ENCODE measurements at regions not wholly inside any gene's neighbourhood (a gene's known extent, or its start where the extent isn't known, plus 50 kb on each side); places are given as distances from the start of the nearest gene placed in this dataset.

DNA sequence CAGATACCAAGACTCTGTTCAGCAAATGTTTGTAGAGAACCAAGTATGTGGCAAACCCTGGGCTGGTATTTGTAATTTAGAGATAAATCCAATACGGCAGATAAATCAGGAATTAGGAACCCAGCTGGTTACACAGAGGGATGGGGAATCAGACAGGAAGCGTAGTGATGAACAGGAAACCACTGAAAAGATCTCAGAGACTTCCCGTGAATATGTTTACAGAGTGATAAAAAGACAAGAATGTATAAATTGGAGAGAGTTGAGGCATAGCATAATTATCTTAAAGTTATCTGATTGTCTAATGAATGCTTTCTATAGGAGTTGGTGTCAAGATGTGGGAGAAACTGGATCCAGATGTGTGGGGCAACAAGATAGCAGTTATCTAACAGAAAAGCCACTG is 246.6 kb upstream of the SMARCA2 start:
- no peak for TF ChIP-seq YY1 (IDR thresholded peaks at IDR 0.05; ENCODE audit: insufficient read depth, insufficient read length)
- no peak for TF ChIP-seq ZNF274 (IDR thresholded peaks at IDR 0.05; ENCODE audit: low read depth, low read length)
- TF ChIP-seq SUZ12 (IDR thresholded peaks at IDR 0.05; ENCODE audit: extremely low read depth, insufficient read depth, insufficient read length) = no peak
- H3K27me3 ChIP-seq (ENCODE audit: insufficient read depth, insufficient read length) = no peaks in the 10 kb centered on the region
- H3K4me1 ChIP-seq (ENCODE audit: insufficient read depth, insufficient read length) = no peaks in the 10 kb centered on the region
- DNase-seq (ENCODE audit: low read depth, low spot score) = no peak
- H3K9me3 ChIP-seq (ENCODE audit: insufficient read depth, low read length) = no peaks in the 10 kb centered on the region
- no peaks in the 10 kb centered on the region for H3K36me3 ChIP-seq (ENCODE audit: insufficient read depth, insufficient read length, low read length)
- H3K4me3 ChIP-seq (ENCODE audit: insufficient read length, low read depth) = no peak overlapping the region
- no peak overlapping the region for H3K9ac ChIP-seq (ENCODE audit: insufficient read length, low read depth)

- Histone ChIP-seq H3K36me3 (ENCODE audit: insufficient read depth, insufficient read length, low read length) (no peaks in the 10 kb centered on the region), H3K27me3 (ENCODE audit: insufficient read depth, insufficient read length) (no peaks in the 10 kb centered on the region), H3K4me1 (ENCODE audit: insufficient read depth, insufficient read length) (peaks cover 4% of the 10 kb centered on the region), H3K9me3 (ENCODE audit: insufficient read depth, low read length) (no peaks in the 10 kb centered on the region), H3K4me3 (ENCODE audit: insufficient read length, low read depth) (no peak overlapping the region), H3K9ac (ENCODE audit: insufficient read length, low read depth) (no peak overlapping the region)
- DNase-seq (ENCODE audit: low read depth, low spot score) = no peak
- no peak for TF ChIP-seq ZNF274 (IDR thresholded peaks at IDR 0.05; ENCODE audit: low read depth, low read length)
- no peak for TF ChIP-seq SUZ12 (IDR thresholded peaks at IDR 0.05; ENCODE audit: extremely low read depth, insufficient read depth, insufficient read length)
- TF ChIP-seq YY1 (IDR thresholded peaks at IDR 0.05; ENCODE audit: insufficient read depth, insufficient read length) = no peak
Measured at GRCh38 chr9:1771094-1771789, 243.9 kb upstream of the SMARCA2 start.

GRCh38 chr9:1775230-1775629 is 239.9 kb upstream of the SMARCA2 start:
- H3K9me3 ChIP-seq (ENCODE audit: insufficient read depth, low read length) = no peaks in the 10 kb centered on the region
- no peak for TF ChIP-seq YY1 (IDR thresholded peaks at IDR 0.05; ENCODE audit: insufficient read depth, insufficient read length)
- TF ChIP-seq ZNF274 (IDR thresholded peaks at IDR 0.05; ENCODE audit: low read depth, low read length) = no peak
- no peak for TF ChIP-seq SUZ12 (IDR thresholded peaks at IDR 0.05; ENCODE audit: extremely low read depth, insufficient read depth, insufficient read length)
- no peak overlapping the region for H3K9ac ChIP-seq (ENCODE audit: insufficient read length, low read depth)
- no peaks in the 10 kb centered on the region for H3K27me3 ChIP-seq (ENCODE audit: insufficient read depth, insufficient read length)
- H3K4me3 ChIP-seq (ENCODE audit: insufficient read length, low read depth) = no peak overlapping the region
- H3K36me3 ChIP-seq (ENCODE audit: insufficient read depth, insufficient read length, low read length) = no peaks in the 10 kb centered on the region
- H3K4me1 ChIP-seq (ENCODE audit: insufficient read depth, insufficient read length) = peaks cover 4% of the 10 kb centered on the region
- peak; percentile 38 for DNase-seq (ENCODE audit: low read depth, low spot score)

DNA sequence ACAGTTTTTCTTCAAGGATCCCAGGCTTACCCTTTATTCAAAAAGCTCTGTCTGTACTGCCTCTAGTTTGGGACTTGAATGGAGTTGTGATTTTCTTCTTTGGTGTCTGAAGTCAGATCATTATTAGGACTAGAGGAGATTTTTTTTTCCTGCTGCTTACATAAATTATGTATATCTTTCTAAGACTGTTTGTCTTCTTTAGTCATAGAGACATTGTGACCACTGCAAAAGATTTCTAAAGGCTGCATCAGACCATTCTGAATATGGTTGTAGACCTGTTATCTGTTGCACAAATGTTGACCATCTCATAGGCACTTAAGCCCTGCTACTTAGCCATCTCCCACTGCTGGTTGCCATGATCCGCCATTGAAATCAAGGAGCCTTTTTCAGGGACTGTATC is 238.5 kb upstream of the SMARCA2 start:
- no peak overlapping the region for H3K4me3 ChIP-seq (ENCODE audit: insufficient read length, low read depth)
- H3K27me3 ChIP-seq (ENCODE audit: insufficient read depth, insufficient read length) = no peaks in the 10 kb centered on the region
- TF ChIP-seq SUZ12 (IDR thresholded peaks at IDR 0.05; ENCODE audit: extremely low read depth, insufficient read depth, insufficient read length) (no peak), ZNF274 (IDR thresholded peaks at IDR 0.05; ENCODE audit: low read depth, low read length) (no peak), YY1 (IDR thresholded peaks at IDR 0.05; ENCODE audit: insufficient read depth, insufficient read length) (no peak)
- H3K9me3 ChIP-seq (ENCODE audit: insufficient read depth, low read length) = no peaks in the 10 kb centered on the region
- no peak for DNase-seq (ENCODE audit: low read depth, low spot score)
- H3K36me3 ChIP-seq (ENCODE audit: insufficient read depth, insufficient read length, low read length) = no peaks in the 10 kb centered on the region
- H3K9ac ChIP-seq (ENCODE audit: insufficient read length, low read depth) = no peak overlapping the region
- H3K4me1 ChIP-seq (ENCODE audit: insufficient read depth, insufficient read length) = peaks cover 4% of the 10 kb centered on the region

DNA sequence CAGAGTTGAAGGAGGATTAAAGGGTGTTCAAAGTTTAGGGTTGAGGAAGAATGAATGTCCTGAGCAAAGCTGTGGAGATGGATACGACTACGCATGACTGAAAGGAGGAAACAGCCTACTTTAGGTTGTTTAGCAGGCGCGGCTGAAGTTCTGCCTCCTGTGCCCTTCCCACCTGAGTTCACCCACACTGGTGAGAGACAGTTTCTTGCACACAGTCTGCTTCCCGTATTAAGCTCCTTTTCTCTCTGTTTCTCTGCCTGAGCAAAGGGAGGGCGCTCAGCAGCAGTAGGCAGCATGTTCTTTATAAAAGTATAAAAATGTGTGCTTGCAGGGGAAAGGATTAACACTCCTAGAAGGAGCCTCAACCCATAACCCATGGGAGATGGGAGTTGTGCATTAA is 224.0 kb upstream of the SMARCA2 start:
- DNase-seq (ENCODE audit: low read depth, low spot score) = no peak
- H3K36me3 ChIP-seq (ENCODE audit: insufficient read depth, insufficient read length, low read length) = no peaks in the 10 kb centered on the region
- TF ChIP-seq YY1 (IDR thresholded peaks at IDR 0.05; ENCODE audit: insufficient read depth, insufficient read length) (no peak), ZNF274 (IDR thresholded peaks at IDR 0.05; ENCODE audit: low read depth, low read length) (no peak), SUZ12 (IDR thresholded peaks at IDR 0.05; ENCODE audit: extremely low read depth, insufficient read depth, insufficient read length) (no peak)
- no peaks in the 10 kb centered on the region for H3K9me3 ChIP-seq (ENCODE audit: insufficient read depth, low read length)
- no peak overlapping the region for H3K9ac ChIP-seq (ENCODE audit: insufficient read length, low read depth)
- H3K27me3 ChIP-seq (ENCODE audit: insufficient read depth, insufficient read length) = no peaks in the 10 kb centered on the region
- H3K4me3 ChIP-seq (ENCODE audit: insufficient read length, low read depth) = no peak overlapping the region
- no peaks in the 10 kb centered on the region for H3K4me1 ChIP-seq (ENCODE audit: insufficient read depth, insufficient read length)

GRCh38 chr9:1794547-1795270 is 220.4 kb upstream of the SMARCA2 start:
- no peak overlapping the region for H3K4me3 ChIP-seq (ENCODE audit: insufficient read length, low read depth)
- no peak for DNase-seq (ENCODE audit: low read depth, low spot score)
- no peak overlapping the region for H3K9ac ChIP-seq (ENCODE audit: insufficient read length, low read depth)
- H3K36me3 ChIP-seq (ENCODE audit: insufficient read depth, insufficient read length, low read length) = no peaks in the 10 kb centered on the region
- no peaks in the 10 kb centered on the region for H3K4me1 ChIP-seq (ENCODE audit: insufficient read depth, insufficient read length)
- TF ChIP-seq YY1 (IDR thresholded peaks at IDR 0.05; ENCODE audit: insufficient read depth, insufficient read length) (no peak), SUZ12 (IDR thresholded peaks at IDR 0.05; ENCODE audit: extremely low read depth, insufficient read depth, insufficient read length) (no peak), ZNF274 (IDR thresholded peaks at IDR 0.05; ENCODE audit: low read depth, low read length) (no peak)
- H3K27me3 ChIP-seq (ENCODE audit: insufficient read depth, insufficient read length) = no peaks in the 10 kb centered on the region
- no peaks in the 10 kb centered on the region for H3K9me3 ChIP-seq (ENCODE audit: insufficient read depth, low read length)

- Histone ChIP-seq H3K36me3 (ENCODE audit: insufficient read depth, insufficient read length, low read length) (no peaks in the 10 kb centered on the region), H3K27me3 (ENCODE audit: insufficient read depth, insufficient read length) (no peaks in the 10 kb centered on the region), H3K4me1 (ENCODE audit: insufficient read depth, insufficient read length) (no peaks in the 10 kb centered on the region), H3K9me3 (ENCODE audit: insufficient read depth, low read length) (no peaks in the 10 kb centered on the region), H3K4me3 (ENCODE audit: insufficient read length, low read depth) (no peak overlapping the region), H3K9ac (ENCODE audit: insufficient read length, low read depth) (no peak overlapping the region)
- no peak for TF ChIP-seq YY1 (IDR thresholded peaks at IDR 0.05; ENCODE audit: insufficient read depth, insufficient read length)
- no peak for TF ChIP-seq ZNF274 (IDR thresholded peaks at IDR 0.05; ENCODE audit: low read depth, low read length)
- TF ChIP-seq SUZ12 (IDR thresholded peaks at IDR 0.05; ENCODE audit: extremely low read depth, insufficient read depth, insufficient read length) = no peak
- DNase-seq (ENCODE audit: low read depth, low spot score) = no peak
Measured at GRCh38 chr9:1804128-1804865, 210.8 kb upstream of the SMARCA2 start.

Data from NT2/D1 (cell line).